H1 (cell line): ENCODE measurements at regions not wholly inside any gene's neighbourhood (a gene's known extent, or its start where the extent isn't known, plus 50 kb on each side); places are given as distances from the start of the nearest gene placed in this dataset.

Experiments used
- BCL11A ChIP-seq, 2 experiments: IDR thresholded peaks; one replicate each; pipeline ENCODE4 v1.6.1; 2011; ENCODE audit warnings: low read depth in 2 of 2, low read length in 2 of 2, mild to moderate bottlenecking in 2 of 2
- BRCA1 ChIP-seq: IDR thresholded peaks from 2 replicates; pipeline ENCODE4 v1.6.1; 2012; ENCODE audit warnings: low read depth, low read length, improper control_type of control experiment
- CBX5 ChIP-seq: fragments of 300-800, 300-1000 bp; sonication (generic); IDR thresholded peaks from 2 replicates; pipeline ENCODE4 v1.7.1; 2016; ENCODE audit warnings: antibody characterized with exemption, low read length, low read depth
- CEBPB ChIP-seq: IDR thresholded peaks from 2 replicates; pipeline ENCODE4 v1.6.1; 2012; ENCODE audit warnings: low read depth, low read length
- CTCF ChIP-seq, 3 experiments: IDR thresholded peaks; 1 replicate in 2 of 3; 2 replicates in 1 of 3; pipeline versions ENCODE4 v1.5.1 to v1.6.1; 2011; ENCODE audit warnings: low read length in 3 of 3, mild to moderate bottlenecking in 3 of 3, inconsistent platforms in 2 of 3, low read depth in 1 of 3, moderate library complexity in 1 of 3; ENCODE audit not compliant: insufficient read depth in 1 of 3; ENCODE audit errors: control extremely low read depth in 1 of 3
- EZH2 ChIP-seq: fragments of 200-600 bp; sonication (generic); IDR thresholded peaks from 2 replicates; pipeline ENCODE4 v1.7.1; 2012; ENCODE audit warnings: low read depth, mild to moderate bottlenecking, moderate library complexity, low read length, inconsistent platforms; ENCODE audit not compliant: severe bottlenecking
- KDM5A ChIP-seq: fragments of 200-600 bp; IDR thresholded peaks from 2 replicates; pipeline ENCODE4 v1.7.1; 2012; ENCODE audit warnings: mild to moderate bottlenecking, low read length, inconsistent platforms, mixed read lengths
- POLR2A ChIP-seq, 2 experiments: IDR thresholded peaks; 1 replicate in 1 of 2; 2 replicates in 1 of 2; pipeline ENCODE4 v1.6.1; 2011; ENCODE audit warnings: low read depth in 2 of 2, low read length in 2 of 2, mild to moderate bottlenecking in 2 of 2; ENCODE audit errors: control extremely low read depth in 1 of 2
- POU5F1 ChIP-seq: IDR thresholded peaks from 2 replicates; pipeline ENCODE4 v1.6.1; 2011; ENCODE audit warnings: low read depth, mild to moderate bottlenecking, low read length, moderate library complexity
- SP2 ChIP-seq: IDR thresholded peaks from 2 replicates; pipeline ENCODE4 v1.6.1; 2012; ENCODE audit warnings: mild to moderate bottlenecking, low read length, inconsistent platforms
- SP4 ChIP-seq: IDR thresholded peaks from 2 replicates; pipeline ENCODE4 v1.6.1; 2012; ENCODE audit warnings: low read length, inconsistent platforms

GRCh38 chr12:124429535-124429934 is 134.6 kb downstream of the RFLNA start:
- TF ChIP-seq CTCF (IDR thresholded peaks at IDR 0.05; ENCODE audit: control extremely low read depth in 1 of 3, insufficient read depth in 1 of 3, low read depth in 1 of 3, low read length in 3 of 3), result no peak
- TF ChIP-seq POLR2A (IDR thresholded peaks at IDR 0.05; ENCODE audit: control extremely low read depth in 1 of 2, low read depth in 2 of 2, low read length in 2 of 2), result no peak
- TF ChIP-seq SP4, result no peak
- no peak for TF ChIP-seq KDM5A
- no peak for TF ChIP-seq EZH2
- TF ChIP-seq CEBPB, result no peak
- no peak for TF ChIP-seq BCL11A (IDR thresholded peaks at IDR 0.05; ENCODE audit: low read depth in 2 of 2, low read length in 2 of 2)
- TF ChIP-seq SP2, result no peak
- no peak for TF ChIP-seq POU5F1
- no peak for TF ChIP-seq CBX5
- no peak for TF ChIP-seq BRCA1
